Stomach (tissue), 4 donors: ENCODE measurements at regions not wholly inside any gene's neighbourhood (a gene's known extent, or its start where the extent isn't known, plus 50 kb on each side); places are given as distances from the start of the nearest gene placed in this dataset.

Experiments used
- POLR2A ChIP-seq, 4 donors: fragments of 450-650 bp; IDR thresholded peaks; one replicate each; pipeline ENCODE4 v1.6.1; 2016; ENCODE audit warnings: antibody characterized with exemption in 4 of 4, control low read depth in 2 of 4, mild to moderate bottlenecking in 1 of 4, moderate library complexity in 1 of 4
- POLR2AphosphoS5 ChIP-seq, 3 donors: sonication (generic); formaldehyde crosslinking; IDR thresholded peaks; one replicate each; pipeline ENCODE4 v1.6.1; 2016; ENCODE audit warnings: antibody characterized with exemption in 3 of 3
- TF ChIP-seq, protein P1 (sequence below), 7 experiments: fragments of 450-650 bp in 4 of 7; fragments of 200-600 bp in 3 of 7; sonication (generic) in 3 of 7; IDR thresholded peaks; one replicate each; pipeline ENCODE4 v1.5.1; 2016 to 2019; ENCODE audit warnings: antibody characterized with exemption in 7 of 7, control low read depth in 2 of 7, mild to moderate bottlenecking in 1 of 7

DNA sequence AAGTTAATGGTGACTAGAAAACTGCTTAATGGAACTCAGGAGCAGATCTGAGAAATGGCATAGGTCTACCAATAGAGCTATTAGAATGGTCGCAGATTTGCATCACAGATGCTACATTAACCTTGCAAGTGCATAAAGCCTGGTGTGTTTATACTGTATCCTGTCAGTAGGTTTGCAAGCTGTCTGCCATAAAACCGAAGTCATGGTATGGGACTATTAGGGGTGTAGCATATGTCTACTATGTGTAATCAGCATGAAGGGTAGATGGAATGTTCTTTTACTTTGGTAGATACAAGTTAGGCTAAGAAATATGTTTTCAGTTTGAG, 574.2 kb upstream of the ADGRL2 start:
- TF ChIP-seq, protein P1, sequence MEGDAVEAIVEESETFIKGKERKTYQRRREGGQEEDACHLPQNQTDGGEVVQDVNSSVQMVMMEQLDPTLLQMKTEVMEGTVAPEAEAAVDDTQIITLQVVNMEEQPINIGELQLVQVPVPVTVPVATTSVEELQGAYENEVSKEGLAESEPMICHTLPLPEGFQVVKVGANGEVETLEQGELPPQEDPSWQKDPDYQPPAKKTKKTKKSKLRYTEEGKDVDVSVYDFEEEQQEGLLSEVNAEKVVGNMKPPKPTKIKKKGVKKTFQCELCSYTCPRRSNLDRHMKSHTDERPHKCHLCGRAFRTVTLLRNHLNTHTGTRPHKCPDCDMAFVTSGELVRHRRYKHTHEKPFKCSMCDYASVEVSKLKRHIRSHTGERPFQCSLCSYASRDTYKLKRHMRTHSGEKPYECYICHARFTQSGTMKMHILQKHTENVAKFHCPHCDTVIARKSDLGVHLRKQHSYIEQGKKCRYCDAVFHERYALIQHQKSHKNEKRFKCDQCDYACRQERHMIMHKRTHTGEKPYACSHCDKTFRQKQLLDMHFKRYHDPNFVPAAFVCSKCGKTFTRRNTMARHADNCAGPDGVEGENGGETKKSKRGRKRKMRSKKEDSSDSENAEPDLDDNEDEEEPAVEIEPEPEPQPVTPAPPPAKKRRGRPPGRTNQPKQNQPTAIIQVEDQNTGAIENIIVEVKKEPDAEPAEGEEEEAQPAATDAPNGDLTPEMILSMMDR (IDR thresholded peaks at IDR 0.05) = no peak
- no peak for TF ChIP-seq POLR2A (IDR thresholded peaks at IDR 0.05)
- no peak for TF ChIP-seq POLR2AphosphoS5 (IDR thresholded peaks at IDR 0.05)
